CD4-positive, alpha-beta T cell treated with Interleukin-17A for 4 hours (primary cell): ENCODE measurements at regions not wholly inside any gene's neighbourhood (a gene's known extent, or its start where the extent isn't known, plus 50 kb on each side); places are given as distances from the start of the nearest gene placed in this dataset.

Experiments used
- DNase-seq: peaks from one replicate; pipeline ENCODE4 v3.0.0-alpha.2; 2020; ENCODE audit warnings: mixed read lengths

- no peak for DNase-seq
These were observed 688.3 kb upstream of the CHORDC1 start for GRCh38 chr11:90911192-90911591.

- DNase-seq: no peak
These were observed 685.2 kb upstream of the CHORDC1 start for GRCh38 chr11:90908074-90908473.

GRCh38 chr11:90895850-90896249 is 673.0 kb upstream of the CHORDC1 start:
- no peak for DNase-seq

- no peak for DNase-seq
These were observed 667.5 kb upstream of the CHORDC1 start for GRCh38 chr11:90890347-90890746.

GRCh38 chr11:90884181-90884580 is 661.3 kb upstream of the CHORDC1 start:
- no peak for DNase-seq

GRCh38 chr11:90874986-90875385 is 652.1 kb upstream of the CHORDC1 start:
- DNase-seq: no peak

- DNase-seq: no peak
These were observed 651.4 kb upstream of the CHORDC1 start for GRCh38 chr11:90874281-90874680.

GRCh38 chr11:90867416-90867815 is 644.6 kb upstream of the CHORDC1 start:
- no peak for DNase-seq

GRCh38 chr11:90856790-90857189 is 633.9 kb upstream of the CHORDC1 start:
- no peak for DNase-seq

- no peak for DNase-seq
These were observed 632.7 kb upstream of the CHORDC1 start for GRCh38 chr11:90855531-90855930.

GRCh38 chr11:90851196-90851595 is 628.3 kb upstream of the CHORDC1 start:
- DNase-seq: no peak

GRCh38 chr11:90849312-90849711 is 626.5 kb upstream of the CHORDC1 start:
- no peak for DNase-seq

GRCh38 chr11:90847268-90847886 is 624.5 kb upstream of the CHORDC1 start:
- DNase-seq: no peak

- no peak for DNase-seq
These were observed 623.8 kb upstream of the CHORDC1 start for GRCh38 chr11:90846628-90847027.

GRCh38 chr11:90845799-90846198 is 623.0 kb upstream of the CHORDC1 start:
- no peak for DNase-seq

GRCh38 chr11:90845126-90845525 is 622.3 kb upstream of the CHORDC1 start:
- no peak for DNase-seq

- DNase-seq: no peak
These were observed 621.2 kb upstream of the CHORDC1 start for GRCh38 chr11:90844041-90844440.

GRCh38 chr11:90842681-90843080 is 619.8 kb upstream of the CHORDC1 start:
- no peak for DNase-seq

GRCh38 chr11:90840071-90840470 is 617.2 kb upstream of the CHORDC1 start:
- no peak for DNase-seq

GRCh38 chr11:90836031-90836430 is 613.2 kb upstream of the CHORDC1 start:
- DNase-seq: no peak

- DNase-seq: no peak
These were observed 600.6 kb upstream of the CHORDC1 start for GRCh38 chr11:90823446-90823845.

GRCh38 chr11:90822996-90823395 is 600.1 kb upstream of the CHORDC1 start:
- DNase-seq: no peak

GRCh38 chr11:90818196-90818745 is 595.4 kb upstream of the CHORDC1 start:
- DNase-seq: no peak

- no peak for DNase-seq
These were observed 586.7 kb upstream of the CHORDC1 start for GRCh38 chr11:90809581-90809980.

GRCh38 chr11:90805172-90805571 is 582.3 kb upstream of the CHORDC1 start:
- no peak for DNase-seq
